GM21447 (cell line): ENCODE measurements at regions not wholly inside any gene's neighbourhood (a gene's known extent, or its start where the extent isn't known, plus 50 kb on each side); places are given as distances from the start of the nearest gene placed in this dataset.
"Not testable (repeated sequence)": the region's sequence is repeated elsewhere in the genome, so short reads cannot be mapped to it uniquely, and the experiment has no call there.

Experiments used
- ATAC-seq: cut with Tn5 transposase; IDR thresholded peaks from one replicate; pipeline ENCODE4 v1.9.1; 2021; ENCODE audit not compliant: unreplicated experiment

DNA sequence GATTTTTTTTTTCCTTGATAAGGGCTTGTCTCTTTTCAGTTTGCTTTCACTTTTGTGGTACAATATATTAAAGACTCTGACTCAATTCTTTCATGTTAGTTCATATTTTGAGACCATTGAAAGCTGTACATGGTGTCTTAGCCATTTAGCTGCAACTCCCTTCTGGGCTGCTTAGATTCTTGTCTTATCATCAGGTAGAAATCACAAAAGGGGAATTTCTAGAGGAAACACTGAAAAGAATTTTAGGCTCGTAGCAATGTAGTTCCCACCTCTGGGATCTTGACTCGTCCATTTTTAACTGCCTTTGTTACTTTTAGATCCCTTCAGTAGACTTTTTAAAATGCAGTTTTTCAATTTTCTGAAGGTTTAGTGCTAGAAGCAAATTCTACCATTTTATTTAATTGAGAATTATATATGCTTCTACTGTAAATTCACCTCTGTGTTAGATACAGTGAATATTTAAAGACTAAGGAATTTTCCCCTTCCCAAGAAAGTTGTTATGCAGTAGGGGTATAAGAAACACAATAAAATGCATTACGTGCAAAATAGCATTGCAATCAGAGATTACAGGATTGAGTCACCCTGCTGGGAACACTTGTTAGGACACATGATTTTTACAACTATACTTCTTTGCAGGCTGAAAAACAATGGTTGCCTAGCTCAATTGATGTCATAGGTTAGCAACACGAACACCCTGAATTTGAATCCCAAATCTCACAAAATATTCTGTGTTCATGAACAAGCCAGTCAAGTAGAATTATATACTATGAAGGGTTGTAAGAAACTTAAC, 772.7 kb downstream of the PDCD6IP start:
- no peak for ATAC-seq

DNA sequence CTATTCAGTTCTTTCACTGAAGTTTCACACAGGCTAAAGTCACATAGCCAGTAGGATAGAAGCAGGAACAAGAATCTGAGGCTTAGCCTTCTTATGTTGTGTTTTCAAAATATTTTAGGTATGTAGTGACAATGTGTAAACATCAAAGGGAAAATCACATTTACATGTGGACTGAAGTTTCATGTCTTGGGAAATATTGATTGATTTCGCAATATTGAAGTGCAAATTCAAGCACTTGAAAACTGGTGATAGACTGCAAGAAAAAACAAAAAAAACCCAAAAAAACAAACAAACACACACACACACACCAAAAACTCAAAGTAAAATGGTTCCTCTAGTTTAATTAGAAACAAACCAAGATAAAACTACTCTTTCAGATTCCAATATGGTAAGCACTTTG, 773.3 kb downstream of the PDCD6IP start:
- ATAC-seq = no peak

DNA sequence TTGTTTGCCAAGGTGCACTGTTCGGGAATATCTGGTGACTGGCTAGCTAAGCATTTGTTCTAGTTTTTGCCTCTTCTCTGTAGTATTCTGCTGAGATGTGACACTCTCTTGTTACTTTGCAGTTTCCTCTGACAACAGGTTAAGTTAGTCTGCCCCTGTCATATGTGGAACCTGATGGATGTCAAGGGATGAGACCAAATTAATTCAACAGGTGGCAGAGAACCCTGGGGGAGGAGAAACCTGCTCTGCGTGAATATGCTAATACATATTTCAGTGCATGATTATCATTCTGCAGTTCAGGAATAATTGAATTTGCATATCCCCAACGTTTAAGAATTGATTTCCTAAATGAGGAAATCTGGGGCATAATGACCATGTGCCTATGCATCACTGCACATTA, 777.3 kb downstream of the PDCD6IP start:
- no peak for ATAC-seq

DNA sequence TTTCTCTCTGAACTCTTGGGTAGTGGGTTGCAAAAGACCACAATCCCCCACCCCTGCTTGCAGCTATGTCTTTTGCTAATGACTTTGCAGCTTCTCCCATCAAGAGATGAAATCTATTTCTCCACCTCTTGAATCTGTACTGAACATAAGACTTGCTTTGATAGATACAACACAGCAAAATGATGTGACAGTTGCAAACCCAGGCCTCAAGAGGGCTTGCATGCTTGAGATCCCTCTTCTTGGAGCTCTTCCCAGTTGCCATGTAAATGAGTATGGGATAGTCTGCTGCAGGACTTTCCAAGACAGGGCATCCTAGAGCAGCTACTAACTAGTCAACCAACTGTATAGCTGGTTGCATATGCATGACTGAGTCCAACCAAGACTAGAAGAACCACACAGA, 783.6 kb downstream of the PDCD6IP start:
- ATAC-seq = no peak

DNA sequence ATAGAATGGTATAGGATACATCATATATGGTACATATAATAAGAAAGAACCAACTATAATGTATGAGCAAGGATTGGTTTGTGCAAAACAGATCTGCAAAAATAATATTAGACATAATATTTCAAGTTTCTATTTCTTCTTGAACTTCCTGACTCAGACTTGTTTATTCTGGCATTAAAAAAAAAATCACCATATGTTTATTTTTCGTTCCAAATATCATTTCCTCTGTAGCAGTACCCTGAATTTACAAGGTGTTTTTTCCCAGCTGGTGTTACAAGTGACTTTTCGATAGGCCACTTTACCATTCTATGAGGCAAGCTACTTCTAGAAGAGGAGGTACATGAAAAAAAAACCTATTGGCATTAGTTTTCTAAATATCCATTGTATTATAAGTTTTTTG, 785.0 kb downstream of the PDCD6IP start:
- no peak for ATAC-seq

DNA sequence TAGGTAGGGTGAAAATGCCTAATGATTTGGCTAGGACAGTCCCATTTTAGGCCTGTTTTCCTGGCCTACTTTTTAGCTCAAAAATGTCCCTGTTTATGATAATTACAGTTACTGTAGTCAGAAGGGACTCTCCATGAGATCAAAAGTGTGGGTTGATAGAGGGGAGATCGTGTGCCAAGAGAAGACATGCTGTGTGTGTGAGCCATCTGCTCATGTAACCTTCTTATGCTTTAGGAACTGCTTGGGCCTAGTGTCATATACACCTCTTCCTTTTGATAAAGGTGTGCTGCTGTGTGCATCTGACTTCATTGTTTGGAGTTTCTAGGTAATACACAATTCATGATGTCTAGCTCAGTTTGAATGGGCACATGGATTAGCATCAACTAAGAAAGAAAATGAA, 786.5 kb downstream of the PDCD6IP start:
- ATAC-seq = no peak

DNA sequence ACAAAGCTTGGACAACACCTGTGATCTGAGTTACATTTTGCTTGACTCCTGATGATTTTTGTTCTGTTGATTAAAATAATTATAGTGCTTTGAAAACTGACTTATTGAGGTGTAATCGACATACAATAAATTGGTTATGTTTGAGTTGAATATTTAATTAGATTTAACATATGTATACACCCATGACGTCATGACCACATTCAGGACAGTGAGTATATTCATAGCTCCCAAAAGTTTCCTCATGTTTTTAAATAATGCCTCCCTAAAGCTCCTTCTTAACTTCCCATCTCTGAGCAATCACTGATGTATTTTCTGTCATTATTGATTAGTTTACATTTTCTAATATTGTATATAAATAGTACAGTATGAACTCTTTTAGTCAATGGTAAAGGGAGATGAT, 801.2 kb downstream of the PDCD6IP start:
- no peak for ATAC-seq

DNA sequence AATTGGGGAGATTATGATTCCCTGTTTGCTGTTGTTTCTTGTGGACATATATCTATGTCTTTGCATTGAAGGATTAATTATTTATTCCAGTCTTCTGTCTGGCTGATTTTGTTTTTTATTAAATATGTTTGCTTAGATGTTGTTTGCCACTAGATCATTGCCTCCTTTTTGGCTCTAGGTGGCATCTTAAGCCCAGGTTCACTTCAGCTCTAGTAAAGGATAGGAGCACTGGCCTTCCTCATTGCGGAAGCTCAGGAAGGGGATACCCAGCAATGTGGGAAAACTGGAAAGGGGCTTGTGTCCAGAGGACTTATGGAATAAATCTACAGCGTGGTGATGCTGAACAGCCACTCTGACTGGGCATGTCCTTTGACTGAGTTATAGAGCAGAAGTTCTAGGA, 821.6 kb downstream of the PDCD6IP start:
- no peak for ATAC-seq

DNA sequence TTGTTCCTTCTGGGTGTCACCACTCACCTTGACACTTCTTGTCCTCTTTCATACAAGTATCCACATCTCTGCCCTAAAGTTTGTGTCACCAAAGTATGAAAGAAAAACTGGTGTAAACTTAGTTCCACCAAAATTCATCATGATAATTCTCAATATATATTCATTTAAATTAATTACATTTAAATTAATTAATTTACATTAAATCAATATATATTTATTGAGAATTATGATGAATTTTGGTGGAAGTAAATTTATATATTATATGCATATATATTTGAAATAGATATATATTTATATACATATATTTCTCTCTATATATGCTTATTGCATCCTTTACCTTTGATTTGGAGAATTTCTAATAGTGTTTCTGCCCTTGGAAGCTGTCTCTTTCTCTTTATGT, 828.3 kb downstream of the PDCD6IP start:
- no peak for ATAC-seq

DNA sequence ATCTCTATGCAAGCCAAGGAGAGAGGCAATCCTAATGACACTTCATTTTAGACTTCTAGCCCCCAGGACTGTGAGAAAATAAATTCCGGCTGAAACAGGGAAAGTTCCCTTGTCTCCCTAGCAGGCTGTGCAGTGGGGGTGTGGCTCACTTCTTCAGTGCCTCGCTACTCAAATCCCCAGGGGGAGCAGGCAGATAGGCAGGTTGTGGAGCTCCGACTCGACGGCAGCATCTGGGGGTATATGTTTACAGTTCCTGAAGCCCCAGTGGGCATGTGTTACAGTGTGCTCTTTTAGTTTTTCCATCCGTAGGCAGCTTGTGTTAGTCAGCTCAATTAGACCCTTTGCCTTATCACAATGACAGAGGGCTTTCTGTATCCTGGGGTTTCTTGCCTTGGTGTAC, 836.5 kb downstream of the PDCD6IP start:
- ATAC-seq = no peak

DNA sequence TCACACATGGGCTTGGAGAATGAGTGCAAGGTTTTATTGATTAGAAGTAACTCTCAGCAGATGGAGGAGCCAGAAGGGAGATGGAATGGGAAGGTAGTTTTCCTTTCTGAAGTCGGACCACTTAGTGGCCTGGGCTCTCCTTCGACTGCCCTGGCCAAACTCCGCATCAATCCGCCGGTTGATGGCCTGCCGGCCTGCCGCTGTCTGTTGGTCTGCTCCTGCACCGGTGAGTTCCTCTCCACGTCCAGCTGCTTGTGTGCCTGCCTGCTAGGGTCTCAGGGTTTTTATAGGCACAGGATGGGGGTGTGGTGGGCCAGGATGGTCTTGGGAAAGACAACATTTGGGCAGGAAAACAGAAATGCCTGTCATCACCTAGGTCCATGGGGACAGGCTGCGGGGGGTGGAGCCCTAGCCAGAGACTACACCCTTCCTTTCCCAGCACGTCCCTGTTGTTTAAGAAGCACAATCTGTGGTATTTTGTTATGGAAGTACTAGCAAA, 837.0 kb downstream of the PDCD6IP start:
- ATAC-seq = no peak

DNA sequence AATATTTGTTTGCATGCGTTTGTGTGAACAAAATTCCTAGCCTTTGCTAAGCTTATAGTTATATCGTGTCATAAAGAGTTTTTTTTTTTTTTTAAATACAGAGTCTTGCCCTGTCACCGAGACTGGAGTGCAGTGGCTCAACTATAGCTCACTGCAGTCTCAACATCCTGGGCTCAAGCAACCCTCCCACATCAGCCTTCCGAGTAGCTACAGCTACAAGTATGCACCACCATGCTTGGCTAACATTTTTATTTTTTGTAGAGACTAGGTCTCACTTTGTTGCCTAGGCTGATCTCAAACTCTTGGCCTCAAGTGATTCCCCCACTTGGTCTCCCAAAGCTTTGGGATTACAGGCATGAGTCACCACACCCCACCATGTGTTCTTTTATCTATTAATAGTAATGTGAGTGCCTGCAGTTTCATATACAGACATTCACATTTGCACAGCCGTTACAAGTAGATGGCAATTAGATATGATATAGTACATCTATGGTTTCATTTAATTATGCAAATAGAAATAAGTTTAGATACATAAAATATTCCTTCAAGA, 848.6 kb downstream of the PDCD6IP start:
- ATAC-seq = no peak

DNA sequence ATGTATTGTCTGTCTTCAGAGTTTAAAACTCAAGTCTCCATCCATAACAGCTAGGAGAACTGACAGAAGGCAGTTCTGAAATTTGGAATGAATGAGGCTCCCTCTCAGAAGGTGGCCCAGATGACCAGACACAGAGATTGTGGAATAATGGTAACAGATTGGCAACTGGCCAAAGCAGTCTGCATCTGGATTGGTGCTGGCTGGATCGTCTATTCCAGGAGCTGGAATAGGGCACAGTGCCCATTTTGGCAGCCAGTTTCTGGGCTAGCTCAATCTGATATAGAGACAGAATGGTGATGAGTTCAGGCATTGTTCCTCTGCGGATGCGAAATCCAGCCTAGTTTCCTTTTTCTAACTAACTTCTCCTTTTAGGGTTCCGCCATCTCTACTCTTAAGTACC, 851.7 kb downstream of the PDCD6IP start:
- ATAC-seq = no peak

DNA sequence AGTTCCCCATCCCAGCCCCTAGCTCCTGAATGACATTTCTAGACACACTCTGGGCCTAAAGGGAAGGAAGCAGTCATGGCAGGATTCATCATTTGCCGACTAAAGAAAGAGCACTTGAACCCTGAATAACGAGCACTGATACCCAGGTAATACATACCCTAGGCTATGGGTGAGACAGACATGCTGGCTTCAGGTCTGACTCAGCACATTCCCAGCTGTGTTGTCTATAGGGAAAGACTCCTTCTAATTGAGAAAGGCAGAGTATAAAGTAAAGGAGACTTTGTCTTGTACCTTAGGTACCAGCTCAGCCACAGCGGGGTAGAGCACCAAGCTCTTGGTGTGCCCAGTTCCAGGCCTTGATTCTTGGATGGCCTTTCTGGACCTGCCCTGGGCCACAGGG, 870.5 kb downstream of the PDCD6IP start:
- no peak for ATAC-seq

DNA sequence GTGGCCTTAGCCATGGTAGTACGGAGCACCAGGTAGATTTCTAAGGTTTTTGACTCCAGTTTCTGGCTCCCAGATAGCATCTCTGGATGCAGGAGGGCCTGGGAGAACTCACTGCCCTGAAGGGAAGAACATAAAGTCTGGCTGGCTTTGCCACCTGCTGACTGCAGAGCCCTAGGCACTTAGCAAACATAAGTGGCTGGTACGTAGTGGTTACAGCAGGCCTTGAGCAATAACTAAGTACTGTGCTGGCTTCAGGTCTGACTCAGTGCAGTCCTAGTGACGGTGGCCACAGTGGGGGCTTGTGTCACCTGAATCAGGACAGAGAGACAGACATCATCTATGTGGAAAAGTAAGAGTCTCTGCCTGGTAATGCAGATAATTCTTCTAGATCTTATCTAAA, 871.1 kb downstream of the PDCD6IP start:
- no peak for ATAC-seq

DNA sequence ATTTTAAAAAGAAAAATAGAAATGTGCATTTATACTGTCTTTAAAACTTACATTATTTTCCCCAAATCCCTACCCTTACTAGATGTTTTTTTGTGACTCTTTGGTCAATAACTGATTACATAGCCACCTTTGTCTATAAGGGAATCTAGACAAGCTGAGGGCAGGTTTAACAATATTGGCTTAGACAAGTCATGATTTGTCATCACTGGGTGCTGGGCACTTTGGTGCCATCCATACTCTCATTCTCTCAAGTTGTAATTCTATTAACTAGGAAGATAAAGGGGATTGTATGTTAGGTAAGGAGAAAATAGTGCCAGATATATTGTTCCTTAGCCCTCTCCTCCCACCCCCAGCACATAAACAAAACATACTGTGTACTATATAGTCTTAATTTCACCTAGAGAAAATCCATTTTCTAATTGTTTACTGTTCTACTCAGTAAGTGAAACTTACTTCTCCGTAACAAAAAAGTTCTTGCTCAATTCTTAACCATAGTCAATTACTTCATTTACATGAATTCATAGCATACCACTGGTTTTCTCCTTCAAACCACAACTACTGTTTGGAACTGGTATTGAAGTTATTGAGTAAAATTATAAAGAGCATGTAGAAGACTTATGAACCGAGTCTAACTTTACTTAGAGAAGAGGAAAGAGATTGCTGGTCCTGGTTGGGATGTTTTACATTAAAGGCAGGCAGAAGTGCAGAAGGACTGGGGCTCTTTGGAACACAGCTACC, 877.1 kb downstream of the PDCD6IP start:
- no peak for ATAC-seq

DNA sequence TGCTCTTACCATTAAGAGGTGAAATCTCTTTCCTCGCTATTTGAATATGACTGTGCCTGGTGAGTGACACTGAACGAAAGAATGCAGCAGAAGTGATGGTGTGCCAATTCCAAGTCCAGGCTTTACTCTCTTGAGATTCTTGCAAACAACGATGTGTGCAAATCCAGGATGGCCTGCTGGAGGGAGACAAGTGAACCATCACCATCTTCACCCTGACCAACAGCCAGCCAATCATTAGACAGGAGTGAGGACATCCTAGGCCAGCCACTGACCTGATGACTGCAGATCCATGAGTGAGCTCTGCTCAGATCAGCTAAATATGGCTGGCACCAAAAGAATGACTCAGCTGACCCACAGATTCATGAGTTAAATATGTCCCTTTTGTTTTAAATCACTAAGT, 878.0 kb downstream of the PDCD6IP start:
- no peak for ATAC-seq

DNA sequence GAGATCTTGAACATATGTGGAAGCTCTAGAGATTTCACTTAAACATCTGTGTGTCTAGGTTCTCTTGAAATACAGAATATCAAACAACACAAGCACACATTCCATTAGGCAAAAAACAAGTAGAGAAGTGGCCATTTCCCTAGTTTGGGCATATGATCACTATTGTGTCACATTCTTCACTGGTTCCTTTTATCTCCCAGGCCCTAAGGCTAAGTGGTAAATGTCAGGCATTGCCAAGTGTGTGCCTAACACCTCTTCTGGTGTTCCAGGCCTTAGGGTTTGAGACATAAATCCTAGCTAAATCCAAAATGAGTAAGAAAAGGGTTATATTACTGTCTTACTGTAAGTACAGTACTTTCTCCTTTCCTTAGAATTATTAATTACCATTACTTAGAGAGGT, 880.1 kb downstream of the PDCD6IP start:
- ATAC-seq = no peak

DNA sequence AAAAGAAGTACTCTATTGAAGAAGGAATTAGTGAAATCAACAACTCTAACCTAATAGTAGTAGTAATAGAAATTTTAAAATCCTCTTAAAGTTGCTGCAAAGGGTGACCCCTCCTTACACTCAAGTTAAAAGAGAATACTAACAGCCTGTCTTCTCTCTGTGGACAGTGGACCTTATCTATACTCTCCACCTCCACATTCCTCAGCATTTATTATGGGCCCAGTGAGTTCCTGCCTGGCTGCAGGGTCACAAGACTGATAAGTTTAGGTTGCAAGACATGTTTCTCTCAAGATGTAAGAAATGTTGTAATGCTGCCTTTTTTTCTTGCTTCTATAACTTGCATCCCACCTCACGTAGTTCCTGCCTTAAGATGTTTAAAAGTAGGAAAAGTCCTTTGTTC, 880.6 kb downstream of the PDCD6IP start:
- ATAC-seq = not testable (repeated sequence)

DNA sequence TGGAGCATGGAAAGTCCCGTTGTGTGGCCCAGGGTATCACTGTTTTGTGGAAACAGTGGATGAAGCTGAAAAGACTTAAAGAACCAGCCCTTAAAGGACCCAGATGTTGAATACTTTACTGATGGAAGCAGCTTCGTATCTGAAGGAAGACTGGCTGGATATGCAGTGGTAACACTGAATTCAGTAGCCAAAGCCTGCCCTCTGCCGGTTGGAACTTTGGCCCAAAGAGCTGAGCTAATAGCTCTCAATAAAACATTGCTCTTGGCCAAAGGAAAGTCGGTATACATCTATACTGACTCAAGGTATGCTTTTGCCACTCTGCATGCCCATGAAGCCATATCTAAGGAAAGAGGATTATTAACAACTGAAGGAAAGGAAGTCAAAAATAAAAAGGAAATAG, 885.4 kb downstream of the PDCD6IP start:
- no peak for ATAC-seq

DNA sequence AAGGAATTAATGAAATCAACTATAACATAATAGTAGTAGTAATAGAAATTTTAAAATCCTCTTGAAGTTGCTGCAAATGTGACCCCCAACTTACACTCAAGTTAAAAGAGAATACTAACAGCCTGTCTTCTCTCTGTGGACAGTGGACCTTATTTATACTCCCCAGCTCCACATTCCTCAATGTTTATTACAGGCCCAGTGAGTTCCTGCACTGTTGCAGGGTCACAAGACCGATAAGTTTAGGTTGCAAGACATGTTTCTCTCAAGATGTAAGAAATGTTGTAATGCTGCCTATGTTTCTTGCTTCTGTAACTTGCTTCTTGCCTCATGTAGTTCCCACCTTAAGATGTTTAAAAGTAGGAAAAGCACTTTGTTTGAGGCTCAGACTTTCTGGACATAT, 888.1 kb downstream of the PDCD6IP start:
- no peak for ATAC-seq

DNA sequence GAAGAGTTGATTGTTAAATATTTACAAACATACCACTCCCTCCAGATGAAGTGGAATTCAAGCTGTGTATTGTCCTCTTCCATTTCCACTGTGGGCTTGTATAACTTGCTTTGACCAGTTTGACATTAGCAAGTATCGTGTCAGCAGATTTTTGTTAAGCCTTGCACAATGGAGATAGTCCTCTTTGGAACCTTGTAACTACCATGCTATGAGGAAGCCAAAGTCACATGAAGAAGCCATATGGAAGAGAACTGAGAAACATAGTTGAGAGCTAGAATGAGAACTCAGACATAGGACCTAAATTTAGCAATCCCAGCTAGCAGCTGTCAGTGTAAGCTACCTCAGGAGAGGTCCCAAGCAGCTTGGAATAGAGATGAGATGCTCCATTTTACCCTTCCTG, 889.2 kb downstream of the PDCD6IP start:
- no peak for ATAC-seq
